Vagina (tissue), 2 donors: ENCODE measurements at regions not wholly inside any gene's neighbourhood (a gene's known extent, or its start where the extent isn't known, plus 50 kb on each side); places are given as distances from the start of the nearest gene placed in this dataset.

ENCODE experiments used
- DNase-seq, 2 donors: peaks; one replicate each; pipeline ENCODE4 v3.0.0-alpha.2; 2017; ENCODE audit errors: extremely low spot score in 2 of 2
- H3K27ac ChIP-seq: fragments of 200-600 bp; sonication (generic); one replicate; pipeline ENCODE4 v1.5.1; 2019
- H3K27me3 ChIP-seq: fragments of 200-600 bp; sonication (generic); one replicate; pipeline ENCODE4 v1.5.1; 2019
- H3K36me3 ChIP-seq, 2 donors: fragments of 200-600 bp; sonication (generic); one replicate each; pipeline ENCODE4 v1.5.1; 2017 to 2019
- H3K4me1 ChIP-seq: fragments of 200-600 bp; sonication (generic); one replicate; pipeline ENCODE4 v1.5.1; 2019
- H3K4me3 ChIP-seq, 2 donors: fragments of 200-600 bp; sonication (generic); 1 replicate in 1 of 2; 2 replicates in 1 of 2; pipeline ENCODE4 v1.5.1; 2016 to 2019
- H3K9me3 ChIP-seq: fragments of 200-600 bp; sonication (generic); one replicate; pipeline ENCODE4 v1.5.1; 2019
- CTCF ChIP-seq, 3 experiments: fragments of 450-650 bp in 2 of 3; fragments of 200-600 bp in 1 of 3; sonication (generic) in 1 of 3; IDR thresholded peaks; one replicate each; pipeline ENCODE4 v1.5.1; 2017 to 2019; ENCODE audit warnings: antibody characterized with exemption in 3 of 3, mild to moderate bottlenecking in 2 of 3, moderate library complexity in 2 of 3
- POLR2A ChIP-seq, 2 donors: fragments of 450-650 bp; IDR thresholded peaks; one replicate each; pipeline ENCODE4 v1.6.1; 2017; ENCODE audit warnings: antibody characterized with exemption in 2 of 2, mild to moderate bottlenecking in 2 of 2, moderate library complexity in 2 of 2
- POLR2AphosphoS5 ChIP-seq, 2 donors: sonication (generic); formaldehyde crosslinking; IDR thresholded peaks; one replicate each; pipeline ENCODE4 v1.9.0; 2017; ENCODE audit warnings: antibody characterized with exemption in 2 of 2, mild to moderate bottlenecking in 2 of 2, low read depth in 1 of 2; ENCODE audit not compliant: insufficient read depth in 1 of 2
- intact Hi-C: fragments of 100-400 bp; cut with DNase I; formaldehyde crosslinking; loops from one replicate; pipeline ENCODE4 v1.15.1; 2023

DNA sequence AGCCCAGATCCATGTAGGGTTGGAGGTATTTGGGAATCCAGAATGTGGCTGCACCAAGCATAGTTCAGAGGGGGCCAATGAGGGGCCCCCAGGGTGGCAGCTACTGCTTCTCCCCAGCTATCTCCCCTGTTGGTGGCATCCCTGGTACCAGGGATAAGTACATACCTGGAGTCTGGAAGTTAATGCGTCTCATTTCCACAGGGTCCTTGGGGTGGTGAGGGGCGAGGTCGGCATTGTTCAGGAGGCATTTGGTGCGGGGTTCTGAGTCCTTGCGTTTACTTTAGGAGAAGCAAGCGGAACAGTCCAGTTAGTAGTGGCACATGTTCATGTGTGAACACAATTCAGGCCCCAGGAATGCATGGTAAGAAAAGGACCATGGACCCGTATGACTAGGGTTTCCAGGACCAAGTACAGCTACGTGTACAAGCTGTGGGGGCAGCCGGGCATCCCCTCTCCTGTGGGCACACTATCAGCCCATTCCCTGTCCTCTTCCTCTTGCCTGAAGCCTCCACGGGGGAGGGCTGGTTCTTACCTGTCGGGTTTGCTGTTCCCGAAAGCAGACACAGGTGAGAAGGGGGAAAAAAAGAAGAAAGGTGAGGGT, 122.3 kb downstream of the PTPRS start:
- H3K4me1 ChIP-seq, result no peaks in the 10 kb centered on the region
- no peak for TF ChIP-seq POLR2AphosphoS5 (IDR thresholded peaks at IDR 0.05; ENCODE audit: insufficient read depth in 1 of 2, low read depth in 1 of 2)
- TF ChIP-seq CTCF (IDR thresholded peaks at IDR 0.05), result no peak
- TF ChIP-seq POLR2A (IDR thresholded peaks at IDR 0.05), result no peak
- intact Hi-C loops, result no loop called here
- no peak for DNase-seq
- H3K27me3 ChIP-seq, result no peaks in the 10 kb centered on the region
- peaks cover 0 to 94% of the 10 kb centered on the region in 2 donors for H3K36me3 ChIP-seq
- H3K27ac ChIP-seq, result no peak overlapping the region
- no peaks in the 10 kb centered on the region for H3K9me3 ChIP-seq
- no peak overlapping the region for H3K4me3 ChIP-seq

- no peak for DNase-seq
- Histone ChIP-seq H3K9me3 (no peaks in the 10 kb centered on the region), H3K27me3 (no peaks in the 10 kb centered on the region), H3K36me3 (peaks cover 0 to 97% of the 10 kb centered on the region in 2 donors), H3K4me1 (no peaks in the 10 kb centered on the region), H3K27ac (no peak overlapping the region), H3K4me3 (no peak overlapping the region)
- intact Hi-C loops, result no loop called here
- TF ChIP-seq CTCF (IDR thresholded peaks at IDR 0.05) (no peak), POLR2A (IDR thresholded peaks at IDR 0.05) (no peak), POLR2AphosphoS5 (IDR thresholded peaks at IDR 0.05; ENCODE audit: insufficient read depth in 1 of 2, low read depth in 1 of 2) (no peak)
These were observed 123.4 kb downstream of the PTPRS start for GRCh38 chr19:5217171-5217570.

DNA sequence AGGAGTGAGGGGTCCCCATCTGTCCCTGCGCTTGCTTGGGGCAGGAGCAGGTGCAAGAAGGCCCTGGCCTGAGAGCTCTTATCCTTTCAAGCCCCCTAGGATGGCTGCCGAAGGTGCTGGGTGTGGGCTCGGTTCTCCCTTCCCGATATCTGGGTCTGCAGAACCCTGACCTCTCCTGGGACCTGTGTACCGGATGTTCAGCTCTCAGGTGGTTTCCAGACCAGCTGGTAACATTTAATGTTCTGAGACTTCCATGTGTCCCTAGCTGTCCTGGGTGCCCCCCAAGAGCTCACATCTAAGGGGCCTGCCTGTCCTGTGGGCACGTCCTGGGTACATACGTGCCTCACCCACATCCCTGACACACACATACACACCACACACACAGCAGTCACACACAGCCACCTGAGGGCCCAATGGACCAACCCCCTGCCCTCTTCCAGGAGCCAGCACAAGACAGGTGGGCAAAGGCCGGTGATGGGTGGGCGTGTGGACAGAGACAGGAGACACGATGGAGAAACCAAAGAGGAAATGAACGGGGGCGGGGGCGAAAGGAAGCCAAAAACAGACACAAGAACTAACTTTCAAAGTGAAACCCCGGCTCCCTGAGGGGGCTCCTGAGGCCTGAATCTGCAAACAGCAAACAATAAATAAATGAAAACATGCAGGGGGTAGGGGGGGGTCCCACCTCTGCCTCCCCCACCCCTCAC, 124.3 kb downstream of the PTPRS start:
- Histone ChIP-seq H3K9me3 (no peaks in the 10 kb centered on the region), H3K27ac (no peak overlapping the region), H3K36me3 (peaks cover 0 to 98% of the 10 kb centered on the region in 2 donors), H3K4me3 (no peak overlapping the region), H3K27me3 (no peaks in the 10 kb centered on the region), H3K4me1 (no peaks in the 10 kb centered on the region)
- DNase-seq, result no peak
- TF ChIP-seq CTCF (IDR thresholded peaks at IDR 0.05) (no peak), POLR2AphosphoS5 (IDR thresholded peaks at IDR 0.05; ENCODE audit: insufficient read depth in 1 of 2, low read depth in 1 of 2) (no peak), POLR2A (IDR thresholded peaks at IDR 0.05) (no peak)
- intact Hi-C loops, result no loop called here

DNA sequence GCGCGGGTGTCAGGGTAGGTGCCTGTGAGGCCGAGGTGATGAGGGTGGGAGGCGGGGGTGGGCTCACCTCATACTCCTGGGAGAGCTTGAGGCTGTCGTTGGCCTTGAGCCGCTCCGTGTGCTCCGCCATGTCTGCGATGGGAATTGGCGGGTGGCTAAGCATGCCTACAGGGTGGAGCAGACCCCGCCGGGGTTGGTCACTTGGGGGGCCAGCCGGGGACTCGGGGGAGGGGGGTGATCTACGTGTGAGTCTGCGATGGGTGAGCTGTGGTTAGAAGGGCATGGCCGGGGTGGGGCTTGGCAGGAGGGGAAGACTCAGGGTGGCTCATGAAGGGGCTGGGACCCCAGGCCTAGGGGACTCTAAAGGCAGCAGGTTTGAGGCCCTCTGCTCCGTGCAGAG, 125.2 kb downstream of the PTPRS start:
- H3K27ac ChIP-seq, result no peak overlapping the region
- intact Hi-C loops, result no loop called here
- no peaks in the 10 kb centered on the region for H3K4me1 ChIP-seq
- no peaks in the 10 kb centered on the region for H3K9me3 ChIP-seq
- TF ChIP-seq POLR2AphosphoS5 (IDR thresholded peaks at IDR 0.05; ENCODE audit: insufficient read depth in 1 of 2, low read depth in 1 of 2) (no peak), POLR2A (IDR thresholded peaks at IDR 0.05) (no peak), CTCF (IDR thresholded peaks at IDR 0.05) (no peak)
- no peak overlapping the region for H3K4me3 ChIP-seq
- DNase-seq, result no peak
- peaks cover 0 to 98% of the 10 kb centered on the region in 2 donors for H3K36me3 ChIP-seq
- no peaks in the 10 kb centered on the region for H3K27me3 ChIP-seq

- H3K9me3 ChIP-seq, result no peaks in the 10 kb centered on the region
- H3K4me1 ChIP-seq, result no peaks in the 10 kb centered on the region
- peaks cover 0 to 98% of the 10 kb centered on the region in 2 donors for H3K36me3 ChIP-seq
- intact Hi-C loops, result no loop called here
- TF ChIP-seq POLR2A (IDR thresholded peaks at IDR 0.05), result no peak
- TF ChIP-seq CTCF (IDR thresholded peaks at IDR 0.05), result no peak
- no peak for TF ChIP-seq POLR2AphosphoS5 (IDR thresholded peaks at IDR 0.05; ENCODE audit: insufficient read depth in 1 of 2, low read depth in 1 of 2)
- no peaks in the 10 kb centered on the region for H3K27me3 ChIP-seq
- no peak for DNase-seq
- H3K27ac ChIP-seq, result no peak overlapping the region
- H3K4me3 ChIP-seq, result no peak overlapping the region
These were observed 125.7 kb downstream of the PTPRS start for GRCh38 chr19:5214902-5215301.
